HG03432 (cell line): ENCODE measurements at regions not wholly inside any gene's neighbourhood (a gene's known extent, or its start where the extent isn't known, plus 50 kb on each side); places are given as distances from the start of the nearest gene placed in this dataset.
"Not testable (repeated sequence)": the region's sequence is repeated elsewhere in the genome, so short reads cannot be mapped to it uniquely, and the experiment has no call there.

Experiments used
- ATAC-seq: cut with Tn5 transposase; IDR thresholded peaks from one replicate; pipeline ENCODE4 v1.9.1; 2021; ENCODE audit warnings: mild to moderate bottlenecking, moderate library complexity; ENCODE audit not compliant: unreplicated experiment

DNA sequence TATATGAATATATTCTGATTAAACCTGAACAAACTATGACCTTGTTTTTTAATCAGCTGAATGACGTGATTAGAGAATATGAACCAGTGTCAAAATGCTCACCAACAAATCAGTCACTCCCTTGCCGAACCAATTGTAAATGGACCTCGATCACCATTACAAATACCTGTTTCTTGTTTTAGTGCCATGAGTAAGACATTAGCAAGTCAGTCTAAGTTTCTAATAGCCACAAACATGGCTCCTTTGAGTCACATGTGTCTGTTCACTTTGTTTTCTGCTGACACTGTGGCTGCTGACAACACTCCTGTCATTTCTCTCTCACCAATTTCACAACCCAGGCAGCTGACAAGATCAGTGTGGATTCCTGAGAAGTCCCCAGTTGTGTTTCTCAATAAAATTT is 286.2 kb upstream of the MDGA2 start:
- no peak for ATAC-seq

DNA sequence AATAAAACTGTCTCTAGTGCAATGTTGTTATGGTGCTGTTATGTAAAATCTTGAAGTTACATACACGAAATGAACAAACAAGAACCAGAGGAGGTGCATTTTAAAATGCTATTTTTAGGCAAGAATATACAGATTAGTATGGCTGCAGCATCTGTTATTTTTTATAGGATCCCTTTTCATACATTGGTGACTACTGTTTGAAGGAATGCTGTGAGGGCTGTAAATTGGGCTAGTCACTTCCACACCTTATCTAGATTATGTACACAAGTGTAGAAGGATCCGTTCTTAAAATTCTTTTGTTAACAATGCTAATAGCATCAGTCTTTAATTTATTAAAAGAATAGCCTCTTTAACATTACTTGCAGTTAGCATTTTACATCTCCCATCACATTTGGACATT is 284.3 kb upstream of the MDGA2 start:
- ATAC-seq: no peak

DNA sequence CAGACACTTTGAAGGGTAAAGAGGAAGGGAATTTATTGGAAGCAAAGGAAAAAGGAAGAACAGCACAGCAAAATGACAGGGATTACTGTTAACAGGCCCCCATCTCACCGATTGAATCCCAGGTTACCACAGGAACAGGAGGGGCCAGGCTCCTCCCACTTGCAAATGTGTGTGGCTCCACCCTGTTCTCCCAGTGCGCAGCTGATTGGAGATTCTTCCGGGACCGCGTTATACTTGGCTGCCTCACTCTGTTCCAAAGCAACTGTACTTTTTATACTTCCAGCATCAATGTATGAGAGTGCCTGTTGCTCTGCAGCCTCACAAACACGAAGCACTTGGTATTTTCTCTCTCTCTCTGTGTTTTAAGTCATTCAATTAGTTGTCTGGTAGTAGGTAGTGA is 273.6 kb upstream of the MDGA2 start:
- no peak for ATAC-seq

DNA sequence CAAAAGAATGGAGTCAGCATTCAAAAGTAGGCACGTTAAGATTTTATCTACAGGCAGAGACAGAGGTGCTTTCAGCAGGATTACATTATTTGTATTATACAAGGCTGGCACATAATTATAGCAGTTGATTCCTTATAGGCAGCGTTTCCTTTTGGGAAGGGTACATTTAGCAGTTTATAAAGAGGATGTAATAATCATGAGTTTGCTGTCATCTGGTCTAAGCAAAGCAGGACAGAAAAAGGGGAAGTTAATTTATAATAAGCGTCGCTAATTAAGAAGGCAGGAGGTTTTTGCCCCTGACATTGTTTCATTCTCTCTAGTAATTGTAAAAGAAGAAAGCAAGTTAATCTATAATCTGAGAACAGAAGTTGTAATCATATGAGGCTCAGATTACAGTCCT is 259.9 kb upstream of the MDGA2 start:
- ATAC-seq: no peak

DNA sequence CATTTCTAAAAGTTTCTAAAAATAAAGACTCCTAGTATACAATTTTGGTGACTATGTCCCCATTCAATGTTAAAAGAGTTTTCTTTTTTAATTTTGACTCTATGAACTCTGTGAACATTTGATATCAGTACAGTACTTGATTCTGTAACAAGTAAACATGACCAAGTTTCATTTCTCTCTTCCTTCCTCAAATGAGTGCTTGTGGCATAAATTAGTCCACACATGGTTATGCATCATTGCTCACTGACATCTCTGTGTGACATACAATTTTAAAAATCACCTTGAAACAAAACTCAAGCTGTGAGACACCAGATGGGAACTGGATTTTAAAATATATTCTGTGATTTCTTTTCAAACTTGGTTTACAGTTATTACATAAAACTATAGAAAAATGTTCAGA is 253.9 kb upstream of the MDGA2 start:
- peak; percentile 91 for ATAC-seq

DNA sequence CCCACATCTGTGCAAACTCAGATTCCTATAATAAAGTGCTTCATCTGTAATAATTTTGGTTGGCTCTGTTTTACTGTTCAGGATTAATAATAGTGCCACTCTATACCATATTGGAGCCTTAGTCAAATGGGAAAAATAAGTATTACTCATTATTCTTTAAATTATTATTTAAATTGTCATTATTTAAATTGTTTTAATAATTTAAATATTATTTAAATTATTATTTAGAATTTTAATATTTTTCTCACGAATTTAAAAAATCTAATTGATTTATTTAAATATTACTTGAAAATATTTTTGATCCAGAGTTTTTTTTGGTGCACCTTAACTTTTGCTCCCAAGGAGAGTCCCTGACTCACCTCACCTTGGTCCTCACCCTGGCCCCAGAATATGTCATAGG is 245.7 kb upstream of the MDGA2 start:
- ATAC-seq: no peak

DNA sequence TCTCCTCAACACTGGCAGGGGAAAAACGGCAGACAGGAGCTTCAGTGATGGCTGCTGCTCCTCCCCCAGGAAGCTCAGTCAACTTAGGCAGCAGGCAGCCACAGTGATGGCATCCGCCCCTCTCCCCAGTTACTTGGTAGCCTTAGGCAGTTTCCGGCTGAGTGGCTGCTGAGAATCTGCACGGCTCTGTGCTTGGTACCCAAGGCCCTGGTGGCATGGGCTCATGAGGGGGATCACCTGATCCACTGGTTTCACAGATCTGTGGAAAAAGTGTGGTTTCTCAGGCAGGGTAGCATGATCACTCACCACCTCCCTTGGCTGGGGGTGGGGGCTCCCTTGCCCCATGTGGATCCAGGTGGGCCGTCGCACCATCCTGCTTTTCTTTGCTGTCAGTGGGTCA is 244.6 kb upstream of the MDGA2 start:
- no peak for ATAC-seq

DNA sequence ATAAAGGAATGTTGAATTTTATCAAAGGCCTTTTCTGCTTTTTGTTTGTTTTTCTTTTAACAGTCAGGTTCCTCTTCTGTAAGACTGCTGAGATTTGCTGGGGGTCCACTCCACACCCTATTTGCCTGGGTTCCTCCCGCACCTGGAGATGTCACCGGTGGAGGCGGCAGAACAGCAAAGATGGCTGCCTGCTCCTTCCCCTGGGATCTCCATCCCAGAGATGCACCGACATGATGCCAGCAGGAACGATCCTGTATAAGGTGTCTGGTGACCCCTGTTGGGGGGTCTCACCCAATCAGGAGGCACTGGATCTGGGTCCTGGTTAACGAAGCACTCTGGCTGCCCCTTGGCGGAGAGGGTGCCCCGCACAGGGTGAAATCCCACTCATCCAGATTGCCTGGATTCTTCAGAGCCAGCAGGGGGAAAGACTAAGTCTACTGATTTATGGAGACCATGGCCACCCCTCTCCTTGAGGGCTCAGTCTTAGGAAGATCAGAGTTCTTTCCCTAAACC is 244.0 kb upstream of the MDGA2 start:
- no peak for ATAC-seq

DNA sequence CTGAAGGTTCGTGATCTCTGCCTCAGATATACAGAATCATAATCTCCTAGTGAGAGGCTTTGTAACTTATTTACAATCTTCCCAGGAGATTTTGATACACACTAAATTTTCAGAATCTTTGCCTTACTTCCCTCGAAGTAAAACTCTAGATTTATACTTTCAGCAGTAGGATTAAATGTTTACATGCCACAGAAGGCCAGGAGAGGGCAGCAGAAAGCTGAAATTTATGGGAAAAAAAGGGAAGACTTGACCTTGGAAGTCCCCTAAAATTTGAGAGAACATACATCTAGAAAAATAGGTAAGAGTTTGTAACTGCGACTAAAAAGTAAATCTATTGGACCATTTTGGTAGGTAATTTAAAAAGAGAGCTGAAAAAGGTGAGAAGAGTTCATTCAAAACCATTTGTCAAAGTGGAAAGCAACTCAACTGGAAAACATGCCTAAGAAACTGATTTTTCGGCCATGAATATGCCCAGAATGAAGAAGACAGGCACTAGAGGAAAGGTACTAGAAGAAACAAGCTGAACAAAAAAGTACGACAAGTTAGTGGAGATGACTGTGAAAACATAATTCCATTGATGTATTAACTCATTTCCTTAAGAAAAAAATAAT is 242.0 kb upstream of the MDGA2 start:
- ATAC-seq: no peak

DNA sequence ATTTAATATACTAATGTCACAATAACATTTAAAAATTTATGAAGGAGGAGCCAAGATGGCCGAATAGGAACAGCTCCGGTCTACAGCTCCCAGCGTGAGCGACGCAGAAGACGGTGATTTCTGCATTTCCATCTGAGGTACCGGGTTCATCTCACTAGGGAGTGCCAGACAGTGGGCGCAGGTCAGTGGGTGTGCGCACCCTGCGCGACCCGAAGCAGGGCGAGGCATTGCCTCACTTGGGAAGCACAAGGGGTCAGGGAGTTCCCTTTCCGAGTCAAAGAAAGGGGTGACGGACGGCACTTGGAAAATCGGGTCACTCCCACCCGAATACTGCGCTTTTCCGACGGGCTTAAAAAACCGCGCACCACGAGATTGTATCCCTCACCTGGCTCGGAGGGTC is 225.7 kb upstream of the MDGA2 start:
- not testable (repeated sequence) for ATAC-seq

DNA sequence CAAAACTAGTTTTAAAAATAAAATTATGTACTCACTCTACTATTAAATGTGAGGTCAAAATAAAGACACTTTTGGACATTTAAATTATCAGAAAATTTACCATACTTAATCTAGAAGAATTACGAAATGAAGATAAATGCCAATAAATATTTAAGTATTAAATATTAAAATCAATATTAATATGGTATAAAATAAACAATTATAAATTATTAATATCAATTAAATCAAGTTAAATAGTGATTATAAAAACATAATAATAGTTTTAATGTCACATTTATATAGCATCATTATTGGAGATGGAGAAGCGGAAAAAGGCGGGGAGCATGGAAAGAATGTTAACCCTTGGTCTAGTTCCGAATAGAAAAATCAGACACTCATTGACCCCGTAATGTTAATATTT is 224.3 kb upstream of the MDGA2 start:
- ATAC-seq: no peak

DNA sequence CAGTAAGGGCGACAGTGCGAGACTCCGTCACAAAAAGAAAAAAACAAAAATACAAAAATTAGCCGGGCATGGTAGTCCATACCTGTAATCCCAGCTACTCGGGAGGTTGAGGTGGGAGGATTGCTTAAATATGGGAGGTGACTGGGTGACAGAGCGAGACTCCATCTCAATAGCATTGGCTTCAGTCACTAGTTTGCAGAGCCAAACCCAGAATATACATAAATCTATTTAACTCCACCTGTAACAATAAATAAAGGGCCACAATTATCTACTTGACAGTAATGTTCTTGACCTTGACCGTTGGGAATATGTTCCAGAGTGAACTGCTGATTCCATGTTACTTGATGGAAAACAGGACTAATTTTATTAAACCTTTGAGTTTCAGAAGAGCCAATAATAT is 198.9 kb upstream of the MDGA2 start:
- no peak for ATAC-seq

DNA sequence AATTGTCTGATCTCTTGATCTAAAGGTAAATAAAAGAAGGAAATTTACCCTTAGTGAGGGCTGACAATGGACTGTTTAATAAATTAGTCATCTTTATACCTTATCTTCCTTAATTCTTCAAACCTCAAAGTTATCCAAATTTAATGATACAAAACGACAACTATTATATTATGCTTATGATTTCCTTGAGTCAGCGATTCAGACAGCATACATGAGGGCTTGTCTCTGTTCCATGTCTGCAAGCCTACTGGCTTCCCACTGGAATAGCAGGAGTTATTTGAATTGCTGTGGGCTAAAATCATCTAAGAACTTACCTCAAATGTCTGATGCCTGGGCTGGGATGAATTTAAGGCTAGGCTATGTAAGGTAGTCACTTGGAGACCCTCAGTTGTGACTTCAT is 197.2 kb upstream of the MDGA2 start:
- ATAC-seq: no peak

DNA sequence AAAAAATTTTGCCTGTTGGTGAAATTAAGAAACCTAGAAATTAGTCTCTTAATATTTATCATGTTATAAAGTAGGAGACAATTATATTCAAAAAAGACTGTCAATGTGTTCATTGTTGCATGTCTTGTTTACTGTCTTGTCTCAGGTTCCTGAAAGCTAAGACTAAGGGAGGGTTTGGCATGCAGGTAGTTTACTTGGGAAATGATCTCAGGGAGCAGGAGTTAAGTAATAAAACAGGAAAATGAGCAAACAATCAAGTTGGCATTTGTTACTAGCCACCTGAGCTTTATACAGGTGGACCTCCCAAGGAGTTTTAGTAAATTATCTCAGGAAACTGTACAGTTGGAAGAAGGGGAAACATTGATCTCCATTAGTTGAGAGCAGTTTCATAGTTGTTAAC is 188.0 kb upstream of the MDGA2 start:
- no peak for ATAC-seq

DNA sequence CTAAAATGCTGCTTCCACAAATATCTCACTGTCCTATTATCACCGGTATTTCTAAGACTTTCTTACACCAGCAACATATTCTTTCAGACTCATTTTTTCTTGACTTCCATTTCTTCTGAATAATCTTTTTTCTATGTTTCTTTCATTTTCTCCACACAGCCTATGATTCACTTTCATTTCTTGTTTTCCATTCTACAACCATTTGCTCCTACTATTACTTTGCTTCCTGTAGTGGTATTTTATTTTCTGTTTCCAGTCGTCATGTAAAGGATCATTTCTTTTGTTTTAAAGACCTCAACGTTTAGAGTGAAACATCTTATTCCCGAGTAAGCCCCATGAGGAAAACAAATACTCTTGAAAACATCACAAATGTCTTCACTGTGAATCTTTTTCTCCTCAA is 182.2 kb upstream of the MDGA2 start:
- ATAC-seq: peak; percentile 93

DNA sequence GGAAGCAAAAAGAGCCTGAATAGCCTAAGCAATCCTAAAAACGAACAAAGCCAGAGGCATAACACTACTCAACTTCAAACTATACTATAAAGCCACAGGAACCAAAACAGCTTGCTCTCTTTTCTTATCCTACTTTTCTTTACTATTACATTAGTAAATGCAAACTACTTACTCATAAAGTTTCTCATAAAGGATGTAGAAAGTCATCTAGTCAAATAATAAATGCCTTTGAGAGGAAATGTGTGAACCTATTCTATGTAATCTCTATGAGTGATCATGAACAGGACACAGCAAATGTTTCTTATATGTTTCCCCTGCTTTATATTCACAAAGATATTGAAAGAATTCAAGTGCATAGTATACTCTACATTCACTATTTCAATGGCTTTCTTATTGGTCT is 176.9 kb upstream of the MDGA2 start:
- no peak for ATAC-seq

DNA sequence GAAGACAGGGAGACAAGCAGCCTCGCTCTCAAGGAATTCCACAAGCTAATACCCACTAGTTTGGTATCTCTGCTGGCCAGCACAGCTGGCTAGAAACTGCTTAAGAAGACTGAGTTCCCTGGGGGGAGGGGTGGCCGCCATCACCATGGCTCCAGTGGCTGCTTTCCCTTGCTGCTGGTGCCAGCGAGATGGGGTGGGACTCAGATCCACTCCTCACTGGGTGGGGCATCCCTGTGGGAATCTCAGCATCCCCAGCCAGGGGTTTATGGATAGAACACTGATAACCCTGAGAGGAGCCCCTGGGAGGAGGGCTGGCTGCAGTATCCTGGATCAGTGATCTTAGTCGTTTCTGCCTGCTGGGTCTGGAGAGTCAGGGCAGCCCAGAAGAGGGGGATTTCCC is 170.6 kb upstream of the MDGA2 start:
- ATAC-seq: no peak

DNA sequence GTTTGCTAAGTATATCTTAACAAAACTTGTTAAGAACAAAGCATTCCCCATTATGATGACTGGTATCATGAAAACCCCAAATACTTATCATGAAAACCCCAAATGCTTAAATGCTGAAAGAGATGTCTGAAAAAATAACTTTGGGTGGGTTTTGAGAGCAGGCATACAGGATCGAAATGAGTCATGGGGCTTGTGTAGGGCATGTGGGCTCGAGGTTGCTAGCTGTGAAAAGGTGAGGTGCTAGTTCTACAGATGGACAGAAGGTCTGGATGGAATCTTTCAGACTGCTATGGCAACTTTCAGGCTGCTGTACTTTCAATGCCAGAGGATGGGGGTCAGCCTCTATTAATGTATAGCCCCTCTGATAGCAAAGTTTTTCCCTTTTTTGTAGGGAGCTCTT is 167.8 kb upstream of the MDGA2 start:
- ATAC-seq: peak; percentile 51

DNA sequence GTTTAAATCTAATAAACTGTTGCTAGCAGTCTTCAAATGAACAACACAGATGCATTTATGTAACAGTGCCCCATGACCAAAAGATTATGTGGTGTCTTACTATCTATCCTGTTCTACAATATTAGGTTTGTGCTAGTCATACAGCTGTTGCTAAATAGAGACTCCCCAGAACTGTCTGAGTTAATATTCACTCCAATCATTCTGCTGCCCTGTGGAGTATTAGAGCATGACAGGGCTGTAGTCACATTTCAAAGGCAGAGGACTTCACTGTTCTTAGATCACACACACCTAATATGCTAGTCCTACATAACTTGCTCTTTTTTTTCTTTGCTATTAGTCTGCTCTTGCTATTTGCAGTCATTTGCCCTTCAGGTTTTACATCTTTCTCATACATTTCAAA is 157.6 kb upstream of the MDGA2 start:
- ATAC-seq: no peak

DNA sequence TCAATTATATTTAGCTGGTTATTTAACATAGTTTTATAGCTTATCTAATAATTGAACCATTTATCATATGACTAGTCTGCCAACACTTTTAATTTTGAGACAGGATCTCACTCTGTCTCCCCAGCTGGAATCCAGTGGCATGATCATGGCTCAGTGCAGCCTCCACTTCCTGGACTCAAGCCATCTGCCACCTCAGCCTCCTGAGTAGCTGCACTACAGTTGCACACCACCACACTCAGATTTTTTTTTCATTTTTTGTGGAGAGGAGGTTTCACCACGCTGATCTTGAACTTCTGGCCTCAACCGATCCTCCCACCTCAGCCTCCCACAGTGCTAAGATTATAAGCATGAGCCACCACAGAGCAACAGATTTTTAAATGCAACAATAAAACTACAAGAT is 151.4 kb upstream of the MDGA2 start:
- no peak for ATAC-seq

DNA sequence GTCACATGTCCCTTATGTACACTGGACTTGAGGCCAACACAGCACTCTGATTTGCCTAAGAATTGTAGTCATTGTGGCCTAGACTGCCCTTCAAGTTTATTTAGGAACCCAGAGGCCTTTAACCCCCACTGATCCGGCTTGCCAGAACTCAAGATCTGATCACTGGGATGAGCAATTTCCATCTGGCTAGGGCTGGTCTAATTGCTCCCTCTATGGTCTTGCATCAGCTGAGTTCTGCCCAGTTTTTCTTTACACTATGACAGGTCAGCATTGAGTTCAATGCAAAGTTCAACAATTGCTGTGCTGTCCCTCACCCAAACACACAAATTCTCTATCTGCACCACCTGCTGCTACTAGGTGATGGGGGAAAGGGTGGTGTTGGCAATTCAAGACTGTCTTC is 146.9 kb upstream of the MDGA2 start:
- ATAC-seq: no peak

DNA sequence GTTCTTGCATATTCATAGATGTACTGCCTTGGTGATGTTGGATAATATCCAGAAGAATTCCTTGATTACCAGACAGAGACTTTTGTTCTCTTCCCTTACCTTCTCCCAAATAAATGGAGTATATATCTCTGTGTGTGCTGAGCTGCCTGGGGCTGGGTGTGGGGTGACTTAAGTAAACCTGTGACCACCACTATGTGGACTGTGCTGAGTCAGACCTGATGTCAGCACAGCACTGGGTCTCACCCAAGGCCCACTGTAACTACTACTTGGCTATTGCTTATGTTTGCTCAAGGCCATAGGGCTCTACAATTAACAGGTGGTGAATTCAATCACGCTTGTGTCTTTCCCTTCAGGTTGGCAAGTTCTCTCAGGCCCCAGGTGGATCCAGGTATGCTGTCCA is 145.7 kb upstream of the MDGA2 start:
- ATAC-seq: no peak

DNA sequence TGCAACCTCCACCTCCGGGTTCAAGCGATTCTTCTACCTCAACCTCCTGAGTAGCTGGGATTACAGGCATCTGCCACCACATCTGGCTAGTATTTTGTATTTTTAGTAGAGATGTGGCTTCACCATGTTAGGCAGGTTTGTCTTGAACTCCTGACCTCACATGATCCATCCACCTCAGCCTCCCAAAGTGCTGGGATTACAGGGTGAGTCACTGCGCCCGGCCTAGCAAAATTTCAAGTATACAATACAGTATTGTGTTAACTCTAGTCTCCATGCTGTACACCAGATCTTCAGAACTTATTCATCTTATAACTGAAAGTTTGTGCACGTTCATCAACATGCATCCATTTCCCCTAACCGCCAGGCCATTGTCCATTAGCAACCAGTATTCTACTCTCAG is 115.1 kb upstream of the MDGA2 start:
- ATAC-seq: no peak

DNA sequence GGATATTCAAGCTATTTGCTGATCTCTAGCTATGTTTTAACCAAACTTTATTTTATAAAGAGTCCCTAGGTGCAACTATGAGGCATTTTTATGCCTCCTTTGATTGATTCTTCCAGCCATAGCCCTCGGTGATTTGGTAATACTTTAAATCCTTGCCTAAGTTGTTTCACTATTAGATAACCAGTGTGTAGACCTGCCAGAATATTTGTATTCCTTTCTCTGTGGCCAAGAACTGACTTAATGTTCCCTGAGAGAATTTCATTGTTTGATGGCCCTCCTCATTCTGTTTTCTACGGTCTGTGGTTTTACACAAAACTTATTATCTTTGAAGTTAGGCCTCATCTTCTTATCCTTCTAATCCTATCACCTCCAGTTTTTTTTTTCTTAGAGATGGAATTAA is 109.7 kb upstream of the MDGA2 start:
- no peak for ATAC-seq
